Nucleus accumbens (tissue), 56 donors: ENCODE measurements at regions not wholly inside any gene's neighbourhood (a gene's known extent, or its start where the extent isn't known, plus 50 kb on each side); places are given as distances from the start of the nearest gene placed in this dataset.
"Not testable (repeated sequence)": the region's sequence is repeated elsewhere in the genome, so short reads cannot be mapped to it uniquely, and the experiment has no call there.

Experiments
- DNase-seq, 56 donors: peaks; one replicate each; lab custom pipeline; 2025; lab: John Stamatoyannopoulos, UW

- not testable (repeated sequence) for DNase-seq
These were observed 111.4 kb upstream of the METTL9 start for GRCh38 chr16:21487956-21488355.

- not testable (repeated sequence) for DNase-seq
These were observed 100.3 kb upstream of the METTL9 start for GRCh38 chr16:21499046-21499445.

GRCh38 chr16:21501223-21501868 is 98.0 kb upstream of the METTL9 start:
- peak in 1 of 56 donors; percentile 33 for DNase-seq

GRCh38 chr16:21501869-21502667 is 97.3 kb upstream of the METTL9 start:
- peak in 54 of 56 donors; percentile 36 to 97 (median 88) for DNase-seq

- DNase-seq = not testable (repeated sequence)
These were observed 95.8 kb upstream of the METTL9 start for GRCh38 chr16:21503574-21503920.

GRCh38 chr16:21503941-21504832 is 95.2 kb upstream of the METTL9 start:
- DNase-seq = not testable (repeated sequence)

GRCh38 chr16:21505751-21506520 is 93.4 kb upstream of the METTL9 start:
- DNase-seq = not testable (repeated sequence)

- peak in 1 of 56 donors; percentile 19 for DNase-seq
These were observed 92.4 kb upstream of the METTL9 start for GRCh38 chr16:21506857-21507456.

GRCh38 chr16:21507631-21508305 is 91.6 kb upstream of the METTL9 start:
- not testable (repeated sequence) for DNase-seq

GRCh38 chr16:21508661-21509436 is 90.5 kb upstream of the METTL9 start:
- not testable (repeated sequence) for DNase-seq

- DNase-seq = peak in 40 of 56 donors; percentile 12 to 77 (median 52)
These were observed 89.8 kb upstream of the METTL9 start for GRCh38 chr16:21509437-21510086.

- not testable (repeated sequence) for DNase-seq
These were observed 88.5 kb upstream of the METTL9 start for GRCh38 chr16:21510869-21511255.

- DNase-seq = peak in 17 of 56 donors; percentile 13 to 75 (median 47)
These were observed 87.8 kb upstream of the METTL9 start for GRCh38 chr16:21511315-21512210.

- DNase-seq = peak in 3 of 56 donors; percentile 28 to 37 (median 30)
These were observed 86.8 kb upstream of the METTL9 start for GRCh38 chr16:21512280-21513192.

- DNase-seq = peak in 3 of 56 donors; percentile 13 to 23 (median 15)
These were observed 86.0 kb upstream of the METTL9 start for GRCh38 chr16:21513337-21513741.
